ENCODE measurements at regions not wholly inside any gene's neighbourhood (a gene's known extent, or its start where the extent isn't known, plus 50 kb on each side); places are given as distances from the start of the nearest gene placed in this dataset.

GRCh38 chrX:7771788-7772438, 71.1 kb upstream of the VCX start:
- no peak overlapping the region for H3K27ac Mint-ChIP-seq (ENCODE audit: unreplicated experiment)
- H3K27me3 Mint-ChIP-seq (ENCODE audit: low read depth), result no peaks in the 10 kb centered on the region
- peaks cover 11% of the 10 kb centered on the region for H3K36me3 Mint-ChIP-seq (ENCODE audit: low read depth)
- peaks cover 8% of the 10 kb centered on the region for H3K9me3 Mint-ChIP-seq
- TF ChIP-seq CTCF (conservative IDR thresholded peaks at IDR 0.05), result no peak
- no peak for DNase-seq (ENCODE audit: low read depth, low spot score)
- H3K4me1 Mint-ChIP-seq, result no peaks in the 10 kb centered on the region
- H3K4me3 Mint-ChIP-seq, result no peak overlapping the region

GRCh38 chrX:7759830-7760229, 83.1 kb upstream of the VCX start:
- no peak for DNase-seq (ENCODE audit: low read depth, low spot score)
- no peak for TF ChIP-seq CTCF (conservative IDR thresholded peaks at IDR 0.05)
- H3K27ac Mint-ChIP-seq (ENCODE audit: unreplicated experiment), result no peak overlapping the region
- no peak overlapping the region for H3K4me3 Mint-ChIP-seq
- H3K9me3 Mint-ChIP-seq, result peaks cover 2% of the 10 kb centered on the region
- H3K4me1 Mint-ChIP-seq, result no peaks in the 10 kb centered on the region
- H3K27me3 Mint-ChIP-seq (ENCODE audit: low read depth), result no peaks in the 10 kb centered on the region
- peaks cover 3% of the 10 kb centered on the region for H3K36me3 Mint-ChIP-seq (ENCODE audit: low read depth)

GRCh38 chrX:7746856-7747255, 96.1 kb upstream of the VCX start:
- Mint-ChIP-seq H3K27me3 (ENCODE audit: low read depth) (no peaks in the 10 kb centered on the region), H3K36me3 (ENCODE audit: low read depth) (peaks cover 9% of the 10 kb centered on the region), H3K27ac (ENCODE audit: unreplicated experiment) (no peak overlapping the region), H3K4me3 (no peak overlapping the region), H3K4me1 (peaks cover 4% of the 10 kb centered on the region), H3K9me3 (peaks cover 2% of the 10 kb centered on the region)
- no peak for DNase-seq (ENCODE audit: low read depth, low spot score)
- TF ChIP-seq CTCF (conservative IDR thresholded peaks at IDR 0.05), result no peak

GRCh38 chrX:7730071-7730470, 112.9 kb upstream of the VCX start:
- no peaks in the 10 kb centered on the region for H3K4me1 Mint-ChIP-seq
- no peak for DNase-seq (ENCODE audit: low read depth, low spot score)
- H3K4me3 Mint-ChIP-seq, result no peak overlapping the region
- no peaks in the 10 kb centered on the region for H3K27me3 Mint-ChIP-seq (ENCODE audit: low read depth)
- H3K27ac Mint-ChIP-seq (ENCODE audit: unreplicated experiment), result no peak overlapping the region
- TF ChIP-seq CTCF (conservative IDR thresholded peaks at IDR 0.05), result no peak
- H3K36me3 Mint-ChIP-seq (ENCODE audit: low read depth), result no peaks in the 10 kb centered on the region
- H3K9me3 Mint-ChIP-seq, result peaks cover 2% of the 10 kb centered on the region

- H3K27me3 Mint-ChIP-seq (ENCODE audit: low read depth), result no peaks in the 10 kb centered on the region
- no peak for TF ChIP-seq CTCF (conservative IDR thresholded peaks at IDR 0.05)
- H3K4me3 Mint-ChIP-seq, result no peak overlapping the region
- H3K9me3 Mint-ChIP-seq, result peaks cover 5% of the 10 kb centered on the region
- DNase-seq (ENCODE audit: low read depth, low spot score), result no peak
- no peaks in the 10 kb centered on the region for H3K4me1 Mint-ChIP-seq
- no peaks in the 10 kb centered on the region for H3K36me3 Mint-ChIP-seq (ENCODE audit: low read depth)
- no peak overlapping the region for H3K27ac Mint-ChIP-seq (ENCODE audit: unreplicated experiment)
These were observed 122.5 kb upstream of the VCX start for GRCh38 chrX:7720519-7720918.

Data from neural crest cell (in vitro differentiated cells).